ENCODE measurements at regions not wholly inside any gene's neighbourhood (a gene's known extent, or its start where the extent isn't known, plus 50 kb on each side); places are given as distances from the start of the nearest gene placed in this dataset.

DNA sequence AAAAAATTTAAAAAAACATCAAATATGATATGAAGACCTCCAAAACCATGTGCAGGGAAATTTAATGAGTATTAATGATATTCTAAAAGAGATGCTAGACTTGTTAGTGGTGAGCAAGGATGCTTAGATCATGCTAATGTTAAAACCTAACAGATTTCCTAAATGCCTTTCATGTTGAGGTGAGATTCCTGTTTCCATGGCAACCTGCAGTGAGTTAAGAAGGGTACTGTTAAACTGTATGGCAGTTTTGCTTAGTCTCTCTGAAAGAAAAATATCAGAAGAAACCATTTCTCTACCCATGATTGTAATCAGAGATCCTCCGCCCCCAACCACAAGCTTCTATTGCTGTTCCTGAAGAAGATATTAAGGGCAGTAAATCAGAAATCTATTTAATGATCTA, 321.6 kb upstream of the LRRC7 start:
- H3K27ac ChIP-seq (ENCODE audit: low read depth in 1 of 2, low read length in 1 of 2) = no peak overlapping the region
- H3K9me3 ChIP-seq (ENCODE audit: control insufficient read depth in 4 of 4, insufficient read depth in 3 of 4, low read length in 3 of 4) = no peaks in the 10 kb centered on the region
- 76 to 83% methylated on average over 1 of the region's 1 CpG for WGBS, 2 donors
- no peaks in the 10 kb centered on the region for H3K4me1 ChIP-seq (ENCODE audit: control insufficient read depth in 5 of 5, insufficient read depth in 5 of 5, low read length in 5 of 5)
- TF ChIP-seq, protein P1, sequence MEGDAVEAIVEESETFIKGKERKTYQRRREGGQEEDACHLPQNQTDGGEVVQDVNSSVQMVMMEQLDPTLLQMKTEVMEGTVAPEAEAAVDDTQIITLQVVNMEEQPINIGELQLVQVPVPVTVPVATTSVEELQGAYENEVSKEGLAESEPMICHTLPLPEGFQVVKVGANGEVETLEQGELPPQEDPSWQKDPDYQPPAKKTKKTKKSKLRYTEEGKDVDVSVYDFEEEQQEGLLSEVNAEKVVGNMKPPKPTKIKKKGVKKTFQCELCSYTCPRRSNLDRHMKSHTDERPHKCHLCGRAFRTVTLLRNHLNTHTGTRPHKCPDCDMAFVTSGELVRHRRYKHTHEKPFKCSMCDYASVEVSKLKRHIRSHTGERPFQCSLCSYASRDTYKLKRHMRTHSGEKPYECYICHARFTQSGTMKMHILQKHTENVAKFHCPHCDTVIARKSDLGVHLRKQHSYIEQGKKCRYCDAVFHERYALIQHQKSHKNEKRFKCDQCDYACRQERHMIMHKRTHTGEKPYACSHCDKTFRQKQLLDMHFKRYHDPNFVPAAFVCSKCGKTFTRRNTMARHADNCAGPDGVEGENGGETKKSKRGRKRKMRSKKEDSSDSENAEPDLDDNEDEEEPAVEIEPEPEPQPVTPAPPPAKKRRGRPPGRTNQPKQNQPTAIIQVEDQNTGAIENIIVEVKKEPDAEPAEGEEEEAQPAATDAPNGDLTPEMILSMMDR (IDR thresholded peaks at IDR 0.05; ENCODE audit: control extremely low read depth, extremely low read depth) = no peak
- H3K27me3 ChIP-seq (ENCODE audit: control insufficient read depth in 3 of 3, insufficient read depth in 3 of 3, low read length in 2 of 3) = no peaks in the 10 kb centered on the region
- DNase-seq (no peak), ATAC-seq (ENCODE audit: insufficient read depth, low FRiP score) (no peak)
- H3K9ac ChIP-seq (ENCODE audit: insufficient read depth in 1 of 2, low read length in 2 of 2) = no peak overlapping the region
- no peak overlapping the region for H3K4me3 ChIP-seq
- no peaks in the 10 kb centered on the region for H3K36me3 ChIP-seq (ENCODE audit: control insufficient read depth in 4 of 4, insufficient read depth in 4 of 4, low read length in 4 of 4)

- no peaks in the 10 kb centered on the region for H3K36me3 ChIP-seq (ENCODE audit: control insufficient read depth in 4 of 4, insufficient read depth in 4 of 4, low read length in 4 of 4)
- no peaks in the 10 kb centered on the region for H3K27me3 ChIP-seq (ENCODE audit: control insufficient read depth in 3 of 3, insufficient read depth in 3 of 3, low read length in 2 of 3)
- no peak for ATAC-seq (ENCODE audit: insufficient read depth, low FRiP score)
- TF ChIP-seq, protein P1 (IDR thresholded peaks at IDR 0.05; ENCODE audit: control extremely low read depth, extremely low read depth) = no peak
- no peak overlapping the region for H3K27ac ChIP-seq (ENCODE audit: low read depth in 1 of 2, low read length in 1 of 2)
- whole genome bisulfite sequencing, 2 donors = 77 to 81% methylated on average over 2 of the region's 2 CpGs
- DNase-seq = peak in 1 of 3 donors; percentile 13
- H3K4me3 ChIP-seq = no peak overlapping the region
- no peaks in the 10 kb centered on the region for H3K9me3 ChIP-seq (ENCODE audit: control insufficient read depth in 4 of 4, insufficient read depth in 3 of 4, low read length in 3 of 4)
- H3K4me1 ChIP-seq (ENCODE audit: control insufficient read depth in 5 of 5, insufficient read depth in 5 of 5, low read length in 5 of 5) = no peaks in the 10 kb centered on the region
- H3K9ac ChIP-seq (ENCODE audit: insufficient read depth in 1 of 2, low read length in 2 of 2) = no peak overlapping the region
Observed at GRCh38 chr1:69246710-69247109, 321.0 kb upstream of the LRRC7 start.

GRCh38 chr1:69252696-69253095, 315.0 kb upstream of the LRRC7 start:
- Histone ChIP-seq H3K4me1 (ENCODE audit: control insufficient read depth in 5 of 5, insufficient read depth in 5 of 5, low read length in 5 of 5) (no peaks in the 10 kb centered on the region), H3K27me3 (ENCODE audit: control insufficient read depth in 3 of 3, insufficient read depth in 3 of 3, low read length in 2 of 3) (no peaks in the 10 kb centered on the region), H3K9me3 (ENCODE audit: control insufficient read depth in 4 of 4, insufficient read depth in 3 of 4, low read length in 3 of 4) (no peaks in the 10 kb centered on the region), H3K9ac (ENCODE audit: insufficient read depth in 1 of 2, low read length in 2 of 2) (no peak overlapping the region), H3K36me3 (ENCODE audit: control insufficient read depth in 4 of 4, insufficient read depth in 4 of 4, low read length in 4 of 4) (no peaks in the 10 kb centered on the region), H3K27ac (ENCODE audit: low read depth in 1 of 2, low read length in 1 of 2) (no peak overlapping the region), H3K4me3 (no peak overlapping the region)
- DNase-seq (no peak), ATAC-seq (ENCODE audit: insufficient read depth, low FRiP score) (no peak)
- 68 to 76% methylated on average over 4 of the region's 4 CpGs for WGBS, 2 donors
- TF ChIP-seq, protein P1 (IDR thresholded peaks at IDR 0.05; ENCODE audit: control extremely low read depth, extremely low read depth) = no peak

- Histone ChIP-seq H3K9ac (ENCODE audit: insufficient read depth in 1 of 2, low read length in 2 of 2) (no peak overlapping the region), H3K9me3 (ENCODE audit: control insufficient read depth in 4 of 4, insufficient read depth in 3 of 4, low read length in 3 of 4) (no peaks in the 10 kb centered on the region), H3K27me3 (ENCODE audit: control insufficient read depth in 3 of 3, insufficient read depth in 3 of 3, low read length in 2 of 3) (no peaks in the 10 kb centered on the region), H3K36me3 (ENCODE audit: control insufficient read depth in 4 of 4, insufficient read depth in 4 of 4, low read length in 4 of 4) (no peaks in the 10 kb centered on the region), H3K4me1 (ENCODE audit: control insufficient read depth in 5 of 5, insufficient read depth in 5 of 5, low read length in 5 of 5) (no peaks in the 10 kb centered on the region), H3K4me3 (no peak overlapping the region), H3K27ac (ENCODE audit: low read depth in 1 of 2, low read length in 1 of 2) (no peak overlapping the region)
- DNase-seq (no peak), ATAC-seq (ENCODE audit: insufficient read depth, low FRiP score) (no peak)
- TF ChIP-seq, protein P1 (IDR thresholded peaks at IDR 0.05; ENCODE audit: control extremely low read depth, extremely low read depth) = no peak
- 83 to 86% methylated on average over 1 of the region's 1 CpG for WGBS, 2 donors
Observed at GRCh38 chr1:69256036-69256435, 311.7 kb upstream of the LRRC7 start.
